Stomach (tissue), 4 donors: ENCODE measurements at regions not wholly inside any gene's neighbourhood (a gene's known extent, or its start where the extent isn't known, plus 50 kb on each side); places are given as distances from the start of the nearest gene placed in this dataset.

Source experiments
- POLR2A ChIP-seq, 4 donors: fragments of 450-650 bp; IDR thresholded peaks; one replicate each; pipeline ENCODE4 v1.6.1; 2016; ENCODE audit warnings: antibody characterized with exemption in 4 of 4, control low read depth in 2 of 4, mild to moderate bottlenecking in 1 of 4, moderate library complexity in 1 of 4
- POLR2AphosphoS5 ChIP-seq, 3 donors: sonication (generic); formaldehyde crosslinking; IDR thresholded peaks; one replicate each; pipeline ENCODE4 v1.6.1; 2016; ENCODE audit warnings: antibody characterized with exemption in 3 of 3
- TF ChIP-seq, protein P1 (sequence below), 7 experiments: fragments of 450-650 bp in 4 of 7; fragments of 200-600 bp in 3 of 7; sonication (generic) in 3 of 7; IDR thresholded peaks; one replicate each; pipeline ENCODE4 v1.5.1; 2016 to 2019; ENCODE audit warnings: antibody characterized with exemption in 7 of 7, control low read depth in 2 of 7, mild to moderate bottlenecking in 1 of 7

DNA sequence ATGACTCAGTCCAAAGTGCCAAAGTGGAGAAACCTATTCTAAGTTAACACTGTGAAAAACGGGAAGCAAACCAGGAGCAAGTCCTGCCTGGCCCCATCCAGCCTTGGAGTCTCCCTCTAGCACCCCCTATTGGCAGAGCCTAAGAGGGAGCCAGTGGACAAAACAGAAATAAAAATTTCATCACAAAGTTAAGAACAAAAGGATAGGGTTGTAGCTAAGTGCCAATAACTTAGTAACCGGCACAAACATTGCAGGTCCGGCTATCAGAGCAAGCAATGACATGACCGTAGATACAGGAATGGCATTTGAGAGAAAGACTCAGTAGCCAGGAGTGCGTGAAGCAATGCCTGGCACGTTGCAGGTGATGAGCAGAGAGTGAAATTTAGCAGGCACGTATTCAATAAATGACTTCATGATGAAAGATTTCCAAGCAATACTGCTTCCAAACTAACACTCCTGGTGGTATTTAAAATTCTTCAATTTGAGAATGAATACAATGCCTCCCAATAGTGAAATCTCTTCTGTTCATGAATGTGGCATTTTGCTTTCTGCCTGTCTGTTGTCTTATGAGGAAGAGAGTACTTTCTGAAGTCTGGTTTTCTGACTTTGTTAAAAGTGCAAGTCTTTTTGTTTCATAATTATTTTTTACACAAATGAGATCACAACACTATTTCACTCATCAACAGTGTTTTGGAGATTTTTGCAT, 391.0 kb downstream of the OMA1 start:
- TF ChIP-seq, protein P1, sequence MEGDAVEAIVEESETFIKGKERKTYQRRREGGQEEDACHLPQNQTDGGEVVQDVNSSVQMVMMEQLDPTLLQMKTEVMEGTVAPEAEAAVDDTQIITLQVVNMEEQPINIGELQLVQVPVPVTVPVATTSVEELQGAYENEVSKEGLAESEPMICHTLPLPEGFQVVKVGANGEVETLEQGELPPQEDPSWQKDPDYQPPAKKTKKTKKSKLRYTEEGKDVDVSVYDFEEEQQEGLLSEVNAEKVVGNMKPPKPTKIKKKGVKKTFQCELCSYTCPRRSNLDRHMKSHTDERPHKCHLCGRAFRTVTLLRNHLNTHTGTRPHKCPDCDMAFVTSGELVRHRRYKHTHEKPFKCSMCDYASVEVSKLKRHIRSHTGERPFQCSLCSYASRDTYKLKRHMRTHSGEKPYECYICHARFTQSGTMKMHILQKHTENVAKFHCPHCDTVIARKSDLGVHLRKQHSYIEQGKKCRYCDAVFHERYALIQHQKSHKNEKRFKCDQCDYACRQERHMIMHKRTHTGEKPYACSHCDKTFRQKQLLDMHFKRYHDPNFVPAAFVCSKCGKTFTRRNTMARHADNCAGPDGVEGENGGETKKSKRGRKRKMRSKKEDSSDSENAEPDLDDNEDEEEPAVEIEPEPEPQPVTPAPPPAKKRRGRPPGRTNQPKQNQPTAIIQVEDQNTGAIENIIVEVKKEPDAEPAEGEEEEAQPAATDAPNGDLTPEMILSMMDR (IDR thresholded peaks at IDR 0.05) = peak in 1 of 7 experiments; percentile 14
- TF ChIP-seq POLR2A (IDR thresholded peaks at IDR 0.05) = no peak
- no peak for TF ChIP-seq POLR2AphosphoS5 (IDR thresholded peaks at IDR 0.05)
